IPS DF 4.7 (cell line): ENCODE measurements at regions not wholly inside any gene's neighbourhood (a gene's known extent, or its start where the extent isn't known, plus 50 kb on each side); places are given as distances from the start of the nearest gene placed in this dataset.
"Not testable (repeated sequence)": the region's sequence is repeated elsewhere in the genome, so short reads cannot be mapped to it uniquely, and the experiment has no call there.

ENCODE experiments used
- DNase-seq: peaks from one replicate; pipeline ENCODE4 v3.0.0-alpha.2; 2013; ENCODE audit warnings: low spot score; ENCODE audit errors: extremely low read depth

DNA sequence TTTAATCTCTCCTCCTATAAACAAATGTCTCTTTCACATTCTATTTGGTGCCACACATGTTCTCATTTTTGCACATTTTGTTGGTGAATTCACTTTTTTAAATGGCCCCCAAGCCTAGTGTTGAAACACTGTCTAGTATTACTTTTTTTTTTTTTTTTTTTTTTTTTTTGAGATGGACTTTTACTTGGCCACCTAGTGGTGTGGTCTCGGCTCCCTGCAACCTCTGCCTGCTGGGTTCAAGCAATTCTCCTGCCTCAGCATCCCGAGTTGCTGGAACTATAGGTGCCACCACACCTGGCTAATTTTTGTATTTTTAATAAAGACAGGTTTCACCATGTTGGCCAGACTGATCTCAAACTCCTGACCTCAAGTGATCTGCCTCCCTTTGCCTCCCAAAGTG, 273.8 kb upstream of the SLC14A2 start:
- no peak for DNase-seq

DNA sequence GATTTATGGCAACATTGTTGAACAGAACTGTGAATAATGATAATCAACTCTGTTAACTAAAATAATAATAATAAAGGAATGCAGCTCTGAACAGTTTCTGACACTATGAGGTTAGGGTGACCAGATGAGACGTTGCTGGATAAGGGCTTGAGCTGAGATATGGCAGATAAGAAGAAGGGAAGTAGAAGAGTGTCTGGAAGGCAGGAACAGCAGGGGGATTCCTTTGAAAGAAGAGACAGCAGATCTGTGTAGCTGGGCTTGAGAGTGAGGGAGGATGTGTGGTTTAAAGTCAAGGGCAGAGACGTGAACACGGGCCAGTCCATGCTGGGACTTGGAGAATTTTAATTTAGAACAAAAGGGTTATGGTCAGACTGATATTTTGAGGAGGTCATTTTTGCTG, 273.1 kb upstream of the SLC14A2 start:
- DNase-seq: no peak

DNA sequence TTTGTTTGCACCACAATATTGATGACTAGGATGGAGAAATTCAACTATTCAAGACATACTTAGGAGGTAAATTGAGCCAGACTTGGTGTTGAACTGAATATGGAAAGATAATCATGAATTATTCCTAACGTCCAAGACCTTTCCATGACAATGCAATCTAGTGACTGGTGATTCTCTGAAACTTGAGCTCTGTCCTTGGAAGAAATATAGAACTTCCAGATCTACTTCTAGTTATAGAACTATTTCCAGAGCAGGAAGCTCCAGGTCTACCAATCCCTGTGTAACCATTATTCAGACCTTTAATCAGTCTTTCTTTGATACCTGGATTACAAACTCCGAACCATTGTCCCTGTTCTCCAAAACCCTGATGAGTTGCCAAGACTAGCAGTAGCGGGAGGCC, 272.6 kb upstream of the SLC14A2 start:
- no peak for DNase-seq

DNA sequence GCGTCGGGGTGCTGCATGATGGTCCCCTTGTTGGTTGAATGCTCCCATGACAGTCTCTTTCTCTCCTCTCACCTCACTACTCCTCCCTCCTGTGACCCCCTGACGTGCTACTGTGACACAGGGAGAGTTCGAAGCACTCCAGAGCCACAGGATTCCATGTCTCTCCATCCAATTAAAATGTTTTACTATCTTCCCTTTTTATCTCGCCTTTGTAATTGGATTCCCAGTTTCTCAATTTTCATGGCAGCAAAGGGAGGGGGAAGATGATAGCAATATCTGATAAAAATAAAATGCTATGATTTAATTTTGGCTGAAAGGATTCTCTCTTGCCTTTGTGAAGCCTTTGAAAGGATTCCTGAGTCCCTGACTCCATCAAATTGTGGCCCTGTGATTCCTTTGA, 271.9 kb upstream of the SLC14A2 start:
- no peak for DNase-seq

DNA sequence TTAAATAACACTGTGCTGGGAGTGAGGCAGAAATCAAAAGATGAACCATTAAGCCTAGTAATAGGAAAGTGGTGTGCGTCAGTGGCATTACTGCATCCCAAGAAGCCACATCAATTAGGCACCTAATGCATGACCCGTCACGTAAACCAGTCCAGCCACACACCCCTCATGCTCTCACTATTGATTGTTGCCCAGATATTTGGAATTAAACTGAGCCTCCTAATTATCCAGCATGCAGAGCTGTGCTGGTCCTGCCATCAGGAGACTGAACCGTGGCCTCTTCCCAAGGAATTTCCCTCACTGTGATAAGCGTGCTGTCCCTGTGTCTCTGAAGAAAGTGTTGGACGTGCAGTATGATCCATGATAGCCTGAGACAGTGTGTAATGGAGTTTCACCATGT, 270.6 kb upstream of the SLC14A2 start:
- not testable (repeated sequence) for DNase-seq

DNA sequence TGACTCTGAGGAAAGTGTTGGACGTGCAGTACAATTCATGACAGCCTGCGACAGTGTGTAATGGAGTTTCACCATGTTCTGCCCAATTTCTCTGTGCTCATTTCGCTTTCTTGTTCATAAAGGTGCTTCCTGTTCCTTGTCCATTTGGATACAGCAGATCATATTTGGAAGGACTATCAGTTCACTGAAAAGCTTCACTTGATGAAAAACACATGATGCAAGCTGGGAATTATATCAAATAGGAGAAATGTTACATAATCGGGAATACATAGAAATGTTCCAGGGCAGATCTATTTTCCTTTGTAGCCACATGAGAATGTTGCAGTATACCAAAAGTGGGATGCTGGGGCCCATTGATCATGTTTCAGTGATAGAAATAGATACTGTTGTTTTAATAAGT, 266.3 kb upstream of the SLC14A2 start:
- DNase-seq: no peak

DNA sequence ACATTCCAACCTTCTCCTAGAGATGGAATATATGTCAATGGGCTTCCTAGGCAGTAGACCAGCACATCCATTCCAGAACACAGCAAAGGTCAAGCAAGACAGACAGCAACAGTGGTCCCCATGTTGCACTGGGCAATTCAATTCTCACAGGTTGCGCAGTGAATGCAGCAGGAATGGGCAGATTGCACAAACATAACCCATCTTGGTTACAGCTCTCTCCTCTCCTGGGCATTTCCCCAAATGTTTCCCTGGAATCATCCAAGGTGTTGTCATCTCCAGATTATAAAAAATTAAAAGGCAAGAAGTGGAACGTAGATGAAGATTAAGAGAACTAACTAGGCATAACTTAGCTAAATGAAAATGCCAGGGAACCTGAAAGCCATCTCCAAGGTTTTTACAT, 265.8 kb upstream of the SLC14A2 start:
- no peak for DNase-seq

DNA sequence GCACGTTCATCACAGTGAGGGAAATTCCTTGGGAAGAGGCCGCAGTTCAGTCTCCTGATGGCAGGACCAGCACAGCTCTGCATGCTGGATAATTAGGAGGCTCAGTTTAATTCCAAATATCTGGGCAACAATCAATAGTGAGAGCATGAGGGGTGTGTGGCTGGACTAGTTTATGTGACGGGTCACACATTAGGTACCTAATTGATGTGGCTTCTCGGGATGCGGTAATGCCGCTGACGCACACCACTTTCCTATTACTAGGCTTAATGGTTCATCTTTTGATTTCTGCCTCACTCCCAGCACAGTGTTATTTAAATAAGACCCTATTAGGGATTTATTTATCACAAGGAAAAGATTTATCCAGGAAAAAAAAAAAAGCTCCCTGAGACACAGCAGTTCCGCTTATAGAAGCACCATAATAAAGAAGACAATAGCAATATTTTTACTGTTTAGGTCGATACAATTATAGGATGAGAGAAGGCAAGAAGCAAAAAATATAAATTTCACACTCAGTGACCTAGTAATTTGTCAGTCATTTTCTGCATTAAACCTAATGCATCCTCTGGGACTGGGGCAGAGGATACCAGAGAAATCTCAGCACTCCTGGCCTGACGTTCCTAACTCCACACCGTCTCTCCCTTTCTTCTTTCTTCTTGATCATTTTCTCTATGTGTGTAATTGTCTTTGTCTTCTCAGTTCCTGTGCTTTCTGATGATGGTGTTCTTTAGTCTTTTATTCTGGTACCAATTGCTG, 264.7 kb upstream of the SLC14A2 start:
- DNase-seq: no peak

DNA sequence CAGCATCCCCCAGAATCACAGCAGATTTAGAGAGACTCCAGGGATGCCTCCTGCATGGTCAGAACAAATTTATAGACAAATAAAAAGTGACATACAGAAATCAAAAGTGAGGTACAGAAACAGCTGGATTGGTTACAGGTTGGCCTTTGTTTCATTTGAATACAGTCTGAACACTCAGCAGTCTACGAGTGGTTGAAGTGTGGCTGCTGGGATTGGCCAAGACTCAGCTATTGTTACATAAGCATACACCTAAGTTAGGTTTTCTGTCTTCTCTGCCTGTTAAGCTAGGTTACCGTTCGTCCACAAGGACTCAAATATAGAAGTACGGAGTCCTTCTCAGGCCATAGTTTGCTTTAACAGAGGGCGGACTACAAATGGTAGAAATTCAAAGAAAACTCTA, 262.4 kb upstream of the SLC14A2 start:
- DNase-seq: no peak

DNA sequence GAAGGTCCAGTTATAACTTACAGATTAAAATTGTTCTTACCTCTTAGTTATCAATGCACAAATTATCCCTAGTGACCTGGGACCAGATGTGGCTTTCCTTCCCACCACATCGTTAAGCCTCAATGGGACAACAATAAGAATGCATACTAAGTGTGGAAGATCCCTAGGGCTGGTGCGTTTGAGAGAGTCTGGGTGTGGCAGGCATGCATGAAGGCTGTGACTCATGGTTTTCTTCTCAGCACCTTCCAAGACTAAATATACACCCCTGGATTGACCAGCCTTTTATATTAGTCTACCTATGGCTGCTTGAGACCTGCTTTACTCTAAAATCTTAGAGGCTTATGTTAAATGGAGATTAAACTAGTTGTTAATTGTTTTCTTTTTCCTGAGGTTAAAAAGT, 261.7 kb upstream of the SLC14A2 start:
- DNase-seq: no peak

DNA sequence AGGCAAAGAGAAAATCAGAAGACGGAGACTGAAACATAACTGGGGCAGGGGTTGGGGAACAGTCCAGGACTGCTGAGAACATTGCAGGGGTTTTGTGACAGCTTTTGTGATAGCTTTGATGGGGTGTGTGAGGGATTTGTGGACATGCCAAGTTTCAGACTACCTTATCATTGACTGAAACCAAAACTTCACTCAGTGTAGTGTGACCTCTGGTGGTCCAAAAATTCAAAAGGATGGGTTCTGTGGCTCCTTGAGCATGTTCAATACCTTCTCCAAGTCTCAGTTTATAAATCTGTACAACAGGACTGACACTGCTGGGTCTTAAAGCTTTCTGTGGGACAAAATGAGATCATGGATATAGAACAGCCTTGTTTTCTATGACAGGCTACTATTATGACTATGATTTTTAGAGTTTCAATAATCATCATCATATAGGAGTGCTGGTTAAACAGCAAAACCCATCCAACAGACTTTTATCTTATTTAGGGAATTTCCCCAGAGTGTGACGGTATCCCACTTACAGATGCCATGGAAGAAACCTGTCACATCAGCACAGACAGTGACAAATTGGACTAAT, 259.2 kb upstream of the SLC14A2 start:
- DNase-seq: no peak

DNA sequence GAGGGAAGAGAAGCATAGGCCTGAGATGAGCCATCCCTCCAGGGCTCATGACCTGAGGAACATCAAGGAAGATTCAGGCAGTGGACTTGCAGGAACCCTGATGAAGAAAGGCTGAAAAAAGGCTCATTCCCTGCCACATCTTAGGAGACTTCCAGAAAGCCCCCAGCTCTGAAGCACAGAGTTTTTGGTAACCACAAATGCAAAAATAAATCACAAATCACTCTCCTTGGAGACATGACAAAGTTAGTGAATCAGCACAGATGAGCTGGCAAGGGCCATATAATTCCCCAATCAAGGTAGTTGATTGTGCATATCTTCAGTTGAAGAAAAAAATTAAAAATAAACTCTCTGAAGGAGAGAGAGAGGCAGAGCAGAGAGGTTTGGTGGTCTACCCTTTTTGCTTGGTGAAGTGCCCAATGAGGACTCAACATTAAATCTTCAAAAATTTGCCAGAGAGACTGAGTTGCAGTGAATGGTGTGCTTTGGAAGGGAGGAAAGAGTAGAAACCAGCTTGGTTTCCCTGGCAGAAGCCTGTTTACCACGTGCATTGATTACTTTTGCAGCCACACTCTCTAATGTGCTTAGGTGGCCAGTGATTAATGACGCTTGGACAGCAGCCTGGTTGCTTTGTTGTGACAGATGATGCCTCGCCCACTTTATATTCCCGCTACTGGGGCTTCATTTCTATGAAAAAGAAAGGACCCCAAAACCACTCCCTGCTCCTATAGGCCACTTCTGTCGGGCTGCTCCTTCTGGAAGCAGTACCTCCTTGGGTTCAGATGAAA, 257.4 kb upstream of the SLC14A2 start:
- DNase-seq: no peak

DNA sequence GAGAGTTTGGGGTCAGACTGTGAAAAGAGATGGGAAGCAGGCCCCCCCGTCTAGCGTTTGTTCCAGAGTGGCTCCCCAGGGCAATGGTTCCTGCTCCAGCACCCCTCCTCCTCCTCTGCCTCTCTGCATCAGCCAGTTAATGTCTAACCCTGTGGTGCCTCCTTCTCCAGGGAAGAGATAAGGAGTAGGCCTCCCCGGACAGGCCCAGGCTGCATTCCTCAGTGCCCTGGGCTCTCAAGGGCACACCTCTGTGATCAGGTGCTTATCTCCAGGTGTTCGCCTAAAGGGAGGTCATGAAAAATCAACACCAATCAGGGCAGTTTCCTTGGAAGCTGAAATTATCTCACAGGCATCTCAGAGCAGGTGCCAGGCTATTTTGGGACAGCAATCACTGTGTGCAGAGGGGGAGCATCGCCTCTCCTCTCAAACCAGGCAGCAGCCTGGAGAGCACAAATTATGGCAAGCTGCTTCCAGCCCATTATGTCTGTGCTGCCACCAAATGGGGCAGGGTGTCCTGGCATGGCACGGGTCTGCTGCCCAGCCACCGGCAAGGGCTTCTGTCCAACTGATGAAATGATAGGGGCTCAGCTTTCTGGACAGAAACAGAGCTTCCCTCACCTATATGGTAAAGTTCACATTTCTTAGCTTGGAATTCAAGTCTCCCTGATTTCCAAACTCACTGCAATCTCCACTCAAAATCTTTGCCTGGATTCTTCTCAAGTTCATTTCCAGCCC, 255.8 kb upstream of the SLC14A2 start:
- no peak for DNase-seq

DNA sequence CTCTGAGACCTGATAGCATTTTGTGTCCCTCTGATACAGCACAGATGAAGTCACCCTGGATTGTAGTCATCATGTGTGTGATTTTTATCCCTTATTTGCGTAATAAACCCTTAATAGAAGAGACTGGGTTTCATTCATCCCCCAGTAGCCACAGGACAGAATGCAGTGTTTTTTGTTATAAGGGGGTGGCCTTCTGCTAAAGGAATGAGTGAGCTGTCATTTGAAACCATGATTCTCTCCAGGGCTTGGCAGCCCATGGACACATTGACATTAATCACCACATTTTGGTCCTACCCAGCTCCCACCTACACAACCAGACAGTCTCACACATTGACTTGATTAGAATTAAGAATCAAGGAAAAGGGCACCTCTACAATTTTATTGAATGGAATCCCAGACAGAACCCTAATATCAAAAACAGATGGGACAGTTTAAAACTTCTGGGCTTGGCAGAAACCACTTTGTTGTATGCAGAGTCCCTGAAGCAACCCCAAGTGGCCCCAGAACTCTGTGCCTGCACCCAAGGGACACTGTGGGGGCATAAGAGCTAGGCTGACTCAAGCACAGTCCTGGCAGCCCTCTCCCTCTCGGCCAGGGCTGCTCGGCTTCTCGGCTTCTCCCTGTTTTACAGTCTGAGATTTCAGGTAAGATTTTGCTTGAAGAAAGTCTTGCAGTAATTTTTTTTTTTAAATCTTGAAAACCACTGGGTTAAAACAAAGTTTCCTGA, 254.0 kb upstream of the SLC14A2 start:
- no peak for DNase-seq

DNA sequence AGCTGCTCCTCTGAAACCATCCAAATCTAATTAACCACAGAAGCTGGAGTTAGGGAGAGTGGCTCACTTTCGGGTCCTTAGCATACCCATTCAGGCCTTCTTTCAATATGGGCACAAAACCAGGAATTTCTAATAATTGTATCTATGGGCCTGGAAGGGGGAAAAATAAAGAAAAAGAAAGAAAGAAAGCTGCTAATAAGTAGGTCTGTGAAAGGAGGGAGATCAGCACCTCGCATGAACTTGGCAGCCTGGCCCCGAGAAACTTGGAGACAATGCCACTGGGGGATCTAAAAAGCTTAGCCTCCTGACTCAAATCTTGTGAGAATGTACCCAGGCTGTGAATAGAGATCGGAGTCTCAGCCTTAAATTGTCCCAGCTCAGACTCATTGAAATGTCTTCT, 252.1 kb upstream of the SLC14A2 start:
- DNase-seq: no peak

DNA sequence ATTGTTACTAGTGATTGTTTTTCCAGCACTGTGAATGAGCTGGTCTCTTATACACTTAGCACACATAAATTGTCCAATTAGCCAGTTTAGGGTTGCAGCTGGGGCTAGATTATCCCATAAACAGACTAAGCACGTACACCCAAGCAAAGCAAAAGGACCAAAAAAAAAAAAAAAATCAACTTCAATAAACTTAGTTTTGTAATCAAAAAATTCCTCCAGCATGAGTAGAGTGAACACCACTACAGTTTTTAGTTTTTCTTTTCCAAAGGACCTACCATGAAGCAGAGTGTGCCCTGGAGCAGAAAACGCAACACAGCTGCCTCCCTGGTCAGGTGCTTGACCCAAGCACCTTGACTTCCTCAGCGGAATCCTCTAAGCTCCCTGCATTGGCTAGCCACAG, 249.4 kb upstream of the SLC14A2 start:
- no peak for DNase-seq

DNA sequence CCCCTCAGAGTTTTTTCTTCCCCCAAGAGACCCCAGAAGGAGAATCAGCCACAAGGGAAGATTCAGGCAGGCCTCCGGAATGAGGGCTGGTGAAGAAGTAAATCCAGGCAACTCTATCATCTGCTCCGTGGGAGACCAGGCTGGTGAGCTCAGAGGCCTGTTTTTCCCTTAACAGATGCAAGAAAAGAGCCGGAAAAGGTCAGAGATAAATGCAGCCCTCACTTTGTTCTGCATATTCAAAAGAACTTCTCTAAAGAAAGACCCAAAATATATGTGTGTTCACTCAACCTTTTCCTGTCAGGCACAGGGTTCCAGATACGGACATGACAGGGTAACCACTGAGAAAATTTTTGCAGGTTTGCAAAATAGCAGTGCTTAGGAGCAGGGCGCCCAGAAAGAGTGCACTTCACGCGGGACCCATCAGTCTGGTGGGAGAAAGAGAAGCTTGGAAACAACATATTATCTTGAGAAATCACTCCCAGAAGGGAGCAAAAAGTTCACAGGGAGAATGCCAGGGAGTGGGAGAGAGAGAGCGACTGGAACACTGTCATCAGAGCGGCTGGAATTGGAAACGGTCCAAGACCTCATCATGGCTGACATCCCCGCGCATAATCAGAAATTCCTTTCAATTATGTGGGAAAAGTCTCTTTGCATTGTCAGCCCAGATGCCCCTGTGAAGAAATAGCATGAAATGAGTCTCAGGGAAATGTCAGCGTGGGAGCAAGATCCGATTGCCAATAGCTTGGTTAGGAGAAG, 244.8 kb upstream of the SLC14A2 start:
- no peak for DNase-seq

DNA sequence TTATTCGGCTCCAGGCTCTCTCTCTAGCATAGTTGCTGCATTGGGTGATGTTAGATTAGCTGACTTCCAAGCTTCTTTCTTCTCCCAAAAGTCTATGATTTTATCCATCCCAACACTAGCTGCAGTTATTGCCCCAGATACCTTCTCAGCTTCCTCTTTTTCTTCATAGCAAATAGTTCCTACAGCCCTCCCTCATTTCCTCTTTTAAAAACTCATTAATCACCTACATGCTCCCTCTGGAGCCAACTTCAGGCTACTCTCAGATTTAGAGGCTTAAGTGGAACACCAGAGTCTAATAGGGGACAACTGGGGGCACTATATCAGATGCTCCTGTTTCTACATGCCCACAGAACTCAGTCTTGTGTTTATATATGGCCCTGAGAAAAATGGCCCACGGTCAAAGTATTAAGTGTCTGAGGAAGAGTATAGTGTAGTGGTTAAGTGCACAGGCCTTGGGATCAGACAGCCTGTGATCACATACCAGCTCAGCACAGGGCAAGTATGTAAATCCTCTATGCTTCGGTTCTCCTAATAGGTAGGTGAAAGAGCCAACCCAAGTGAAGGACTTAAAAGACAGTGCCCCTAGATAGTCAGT, 241.9 kb upstream of the SLC14A2 start:
- no peak for DNase-seq

DNA sequence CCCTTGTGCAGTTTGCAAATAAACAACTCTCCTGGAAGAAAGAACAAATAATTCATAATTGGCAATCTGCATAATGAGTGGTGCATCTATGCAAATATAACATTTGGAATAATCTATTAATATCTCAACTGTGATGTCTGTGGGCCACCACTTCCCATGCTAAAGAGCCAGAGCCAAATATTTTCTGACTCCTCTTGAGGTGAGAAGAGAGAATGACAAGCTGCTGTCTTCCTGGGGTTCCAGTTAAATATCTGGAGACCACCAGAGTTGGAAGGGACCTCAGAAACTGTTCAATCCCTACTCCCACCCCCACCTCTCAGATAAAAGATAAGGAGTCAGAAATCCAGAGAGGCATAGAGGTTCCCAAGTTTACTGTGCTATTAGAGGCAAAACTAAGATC, 241.0 kb upstream of the SLC14A2 start:
- no peak for DNase-seq
